ENCODE measurements at regions not wholly inside any gene's neighbourhood (a gene's known extent, or its start where the extent isn't known, plus 50 kb on each side); places are given as distances from the start of the nearest gene placed in this dataset.

GRCh38 chr1:166270476-166271150 is 103.8 kb upstream of the FAM78B start:
- no peak overlapping the region for H3K4me3 ChIP-seq (replicated peaks; ENCODE audit: insufficient read depth, low read length)
- TF ChIP-seq, protein P1, sequence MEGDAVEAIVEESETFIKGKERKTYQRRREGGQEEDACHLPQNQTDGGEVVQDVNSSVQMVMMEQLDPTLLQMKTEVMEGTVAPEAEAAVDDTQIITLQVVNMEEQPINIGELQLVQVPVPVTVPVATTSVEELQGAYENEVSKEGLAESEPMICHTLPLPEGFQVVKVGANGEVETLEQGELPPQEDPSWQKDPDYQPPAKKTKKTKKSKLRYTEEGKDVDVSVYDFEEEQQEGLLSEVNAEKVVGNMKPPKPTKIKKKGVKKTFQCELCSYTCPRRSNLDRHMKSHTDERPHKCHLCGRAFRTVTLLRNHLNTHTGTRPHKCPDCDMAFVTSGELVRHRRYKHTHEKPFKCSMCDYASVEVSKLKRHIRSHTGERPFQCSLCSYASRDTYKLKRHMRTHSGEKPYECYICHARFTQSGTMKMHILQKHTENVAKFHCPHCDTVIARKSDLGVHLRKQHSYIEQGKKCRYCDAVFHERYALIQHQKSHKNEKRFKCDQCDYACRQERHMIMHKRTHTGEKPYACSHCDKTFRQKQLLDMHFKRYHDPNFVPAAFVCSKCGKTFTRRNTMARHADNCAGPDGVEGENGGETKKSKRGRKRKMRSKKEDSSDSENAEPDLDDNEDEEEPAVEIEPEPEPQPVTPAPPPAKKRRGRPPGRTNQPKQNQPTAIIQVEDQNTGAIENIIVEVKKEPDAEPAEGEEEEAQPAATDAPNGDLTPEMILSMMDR (IDR thresholded peaks at IDR 0.05; ENCODE audit: insufficient read depth, low read length) = no peak
- no peak for DNase-seq (ENCODE audit: low read depth in 1 of 2, low spot score in 1 of 2)
- H3K27ac ChIP-seq (replicated peaks) = no peak overlapping the region
- H3K27me3 ChIP-seq (ENCODE audit: insufficient read depth, poor library complexity, severe bottlenecking) = no peaks in the 10 kb centered on the region

GRCh38 chr1:166271151-166271538 is 104.3 kb upstream of the FAM78B start:
- no peaks in the 10 kb centered on the region for H3K27me3 ChIP-seq (ENCODE audit: insufficient read depth, poor library complexity, severe bottlenecking)
- no peak for TF ChIP-seq SPI1 (IDR thresholded peaks at IDR 0.05; ENCODE audit: borderline replicate concordance, low read depth)
- no peak for TF ChIP-seq POLR2AphosphoS5 (IDR thresholded peaks at IDR 0.05; ENCODE audit: low read depth)
- TF ChIP-seq, protein P2, sequence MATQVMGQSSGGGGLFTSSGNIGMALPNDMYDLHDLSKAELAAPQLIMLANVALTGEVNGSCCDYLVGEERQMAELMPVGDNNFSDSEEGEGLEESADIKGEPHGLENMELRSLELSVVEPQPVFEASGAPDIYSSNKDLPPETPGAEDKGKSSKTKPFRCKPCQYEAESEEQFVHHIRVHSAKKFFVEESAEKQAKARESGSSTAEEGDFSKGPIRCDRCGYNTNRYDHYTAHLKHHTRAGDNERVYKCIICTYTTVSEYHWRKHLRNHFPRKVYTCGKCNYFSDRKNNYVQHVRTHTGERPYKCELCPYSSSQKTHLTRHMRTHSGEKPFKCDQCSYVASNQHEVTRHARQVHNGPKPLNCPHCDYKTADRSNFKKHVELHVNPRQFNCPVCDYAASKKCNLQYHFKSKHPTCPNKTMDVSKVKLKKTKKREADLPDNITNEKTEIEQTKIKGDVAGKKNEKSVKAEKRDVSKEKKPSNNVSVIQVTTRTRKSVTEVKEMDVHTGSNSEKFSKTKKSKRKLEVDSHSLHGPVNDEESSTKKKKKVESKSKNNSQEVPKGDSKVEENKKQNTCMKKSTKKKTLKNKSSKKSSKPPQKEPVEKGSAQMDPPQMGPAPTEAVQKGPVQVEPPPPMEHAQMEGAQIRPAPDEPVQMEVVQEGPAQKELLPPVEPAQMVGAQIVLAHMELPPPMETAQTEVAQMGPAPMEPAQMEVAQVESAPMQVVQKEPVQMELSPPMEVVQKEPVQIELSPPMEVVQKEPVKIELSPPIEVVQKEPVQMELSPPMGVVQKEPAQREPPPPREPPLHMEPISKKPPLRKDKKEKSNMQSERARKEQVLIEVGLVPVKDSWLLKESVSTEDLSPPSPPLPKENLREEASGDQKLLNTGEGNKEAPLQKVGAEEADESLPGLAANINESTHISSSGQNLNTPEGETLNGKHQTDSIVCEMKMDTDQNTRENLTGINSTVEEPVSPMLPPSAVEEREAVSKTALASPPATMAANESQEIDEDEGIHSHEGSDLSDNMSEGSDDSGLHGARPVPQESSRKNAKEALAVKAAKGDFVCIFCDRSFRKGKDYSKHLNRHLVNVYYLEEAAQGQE (IDR thresholded peaks at IDR 0.05; ENCODE audit: insufficient replicate concordance, low read depth) = no peak
- no peak for TF ChIP-seq GABPA (IDR thresholded peaks at IDR 0.05; ENCODE audit: low read depth)
- TF ChIP-seq, protein P1 (IDR thresholded peaks at IDR 0.05; ENCODE audit: insufficient read depth, low read length) = no peak
- H3K27ac ChIP-seq (replicated peaks) = no peak overlapping the region
- DNase-seq (ENCODE audit: low read depth in 1 of 2, low spot score in 1 of 2) = no peak
- H3K4me3 ChIP-seq (replicated peaks; ENCODE audit: insufficient read depth, low read length) = no peak overlapping the region

GRCh38 chr1:166272155-166272554 is 105.4 kb upstream of the FAM78B start:
- H3K27me3 ChIP-seq (ENCODE audit: insufficient read depth, poor library complexity, severe bottlenecking) = no peaks in the 10 kb centered on the region
- DNase-seq (ENCODE audit: low read depth in 1 of 2, low spot score in 1 of 2) = no peak
- no peak overlapping the region for H3K27ac ChIP-seq (replicated peaks)
- no peak overlapping the region for H3K4me3 ChIP-seq (replicated peaks; ENCODE audit: insufficient read depth, low read length)
- TF ChIP-seq GABPA (IDR thresholded peaks at IDR 0.05; ENCODE audit: low read depth) (no peak), SPI1 (IDR thresholded peaks at IDR 0.05; ENCODE audit: borderline replicate concordance, low read depth) (no peak), POLR2AphosphoS5 (IDR thresholded peaks at IDR 0.05; ENCODE audit: low read depth) (no peak)

GRCh38 chr1:166272851-166273250 is 106.0 kb upstream of the FAM78B start:
- TF ChIP-seq POLR2AphosphoS5 (IDR thresholded peaks at IDR 0.05; ENCODE audit: low read depth) (no peak), SPI1 (IDR thresholded peaks at IDR 0.05; ENCODE audit: borderline replicate concordance, low read depth) (no peak), GABPA (IDR thresholded peaks at IDR 0.05; ENCODE audit: low read depth) (no peak)
- TF ChIP-seq, protein P1 (IDR thresholded peaks at IDR 0.05; ENCODE audit: insufficient read depth, low read length) = no peak
- TF ChIP-seq, protein P2 (IDR thresholded peaks at IDR 0.05; ENCODE audit: insufficient replicate concordance, low read depth) = no peak
- Histone ChIP-seq H3K27ac (replicated peaks) (no peak overlapping the region), H3K27me3 (ENCODE audit: insufficient read depth, poor library complexity, severe bottlenecking) (no peaks in the 10 kb centered on the region), H3K4me3 (replicated peaks; ENCODE audit: insufficient read depth, low read length) (no peak overlapping the region)
- DNase-seq (ENCODE audit: low read depth in 1 of 2, low spot score in 1 of 2) = no peak
